Endometrium (tissue), 2 donors: ENCODE measurements at regions not wholly inside any gene's neighbourhood (a gene's known extent, or its start where the extent isn't known, plus 50 kb on each side); places are given as distances from the start of the nearest gene placed in this dataset.
"Not testable (repeated sequence)": the region's sequence is repeated elsewhere in the genome, so short reads cannot be mapped to it uniquely, and the experiment has no call there.

Experiments used
- FAIRE-seq: peaks from 2 replicates; lab custom pipeline; 2012; peaks lifted over from hg19 to GRCh38; lab: Jason Lieb, UNC
- donor health status: control.
- donor health status: control.

- FAIRE-seq = not testable (repeated sequence)
Observed at GRCh38 chr1:146504121-146504520, 275.3 kb upstream of the NOTCH2NLA start.

GRCh38 chr1:146487555-146487954 is 258.7 kb upstream of the NOTCH2NLA start:
- FAIRE-seq = not testable (repeated sequence)

- not testable (repeated sequence) for FAIRE-seq
Observed at GRCh38 chr1:146487155-146487554, 258.3 kb upstream of the NOTCH2NLA start.

GRCh38 chr1:146486300-146487014 is 257.6 kb upstream of the NOTCH2NLA start:
- not testable (repeated sequence) for FAIRE-seq

GRCh38 chr1:146484195-146484594 is 255.4 kb upstream of the NOTCH2NLA start:
- FAIRE-seq = not testable (repeated sequence)

GRCh38 chr1:146479188-146479587 is 250.4 kb upstream of the NOTCH2NLA start:
- not testable (repeated sequence) for FAIRE-seq

GRCh38 chr1:146478125-146478720 is 249.4 kb upstream of the NOTCH2NLA start:
- not testable (repeated sequence) for FAIRE-seq

GRCh38 chr1:146475086-146475485 is 246.3 kb upstream of the NOTCH2NLA start:
- FAIRE-seq = not testable (repeated sequence)

- not testable (repeated sequence) for FAIRE-seq
Observed at GRCh38 chr1:146474216-146474615, 245.4 kb upstream of the NOTCH2NLA start.

GRCh38 chr1:146472192-146472861 is 243.5 kb upstream of the NOTCH2NLA start:
- not testable (repeated sequence) for FAIRE-seq

GRCh38 chr1:146459939-146460338 is 231.1 kb upstream of the NOTCH2NLA start:
- not testable (repeated sequence) for FAIRE-seq

GRCh38 chr1:146459308-146459707 is 230.5 kb upstream of the NOTCH2NLA start:
- not testable (repeated sequence) for FAIRE-seq

GRCh38 chr1:146448877-146449246 is 220.0 kb upstream of the NOTCH2NLA start:
- not testable (repeated sequence) for FAIRE-seq

- FAIRE-seq = not testable (repeated sequence)
Observed at GRCh38 chr1:146448212-146448876, 219.5 kb upstream of the NOTCH2NLA start.

GRCh38 chr1:146443871-146444222 is 215.0 kb upstream of the NOTCH2NLA start:
- FAIRE-seq = not testable (repeated sequence)

- not testable (repeated sequence) for FAIRE-seq
Observed at GRCh38 chr1:146443088-146443870, 214.5 kb upstream of the NOTCH2NLA start.

GRCh38 chr1:146438543-146438942 is 209.7 kb upstream of the NOTCH2NLA start:
- FAIRE-seq = not testable (repeated sequence)

GRCh38 chr1:146416642-146417041 is 187.8 kb upstream of the NOTCH2NLA start:
- FAIRE-seq = not testable (repeated sequence)

GRCh38 chr1:146415017-146415416 is 186.2 kb upstream of the NOTCH2NLA start:
- FAIRE-seq = not testable (repeated sequence)

GRCh38 chr1:146413911-146414310 is 185.1 kb upstream of the NOTCH2NLA start:
- FAIRE-seq = not testable (repeated sequence)

- FAIRE-seq = not testable (repeated sequence)
Observed at GRCh38 chr1:146411923-146412322, 183.1 kb upstream of the NOTCH2NLA start.
